GM21786 (cell line): ENCODE measurements at regions not wholly inside any gene's neighbourhood (a gene's known extent, or its start where the extent isn't known, plus 50 kb on each side); places are given as distances from the start of the nearest gene placed in this dataset.
"Not testable (repeated sequence)": the region's sequence is repeated elsewhere in the genome, so short reads cannot be mapped to it uniquely, and the experiment has no call there.

Experiments
- ATAC-seq: cut with Tn5 transposase; IDR thresholded peaks from one replicate; pipeline ENCODE4 v1.9.1; 2021; ENCODE audit not compliant: unreplicated experiment

DNA sequence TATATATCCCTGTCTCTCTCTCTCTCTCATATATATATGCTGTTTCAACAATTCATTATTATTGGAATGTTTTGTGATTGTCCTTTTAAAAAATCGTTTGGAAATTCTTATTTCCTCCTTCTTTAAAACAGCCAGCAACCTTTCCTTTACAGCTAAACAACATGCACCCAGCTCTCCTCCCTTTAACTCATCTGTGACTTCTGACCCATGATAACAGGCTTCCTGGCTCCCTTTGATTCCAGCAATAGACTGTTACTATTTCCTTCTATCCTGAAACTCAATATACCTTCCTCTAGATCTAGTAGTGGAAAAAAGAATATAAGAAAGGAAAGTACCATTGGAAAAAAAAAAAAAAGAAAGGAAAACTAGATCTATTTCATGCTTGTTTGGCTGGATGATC, 254.7 kb upstream of the RGMB start:
- no peak for ATAC-seq

DNA sequence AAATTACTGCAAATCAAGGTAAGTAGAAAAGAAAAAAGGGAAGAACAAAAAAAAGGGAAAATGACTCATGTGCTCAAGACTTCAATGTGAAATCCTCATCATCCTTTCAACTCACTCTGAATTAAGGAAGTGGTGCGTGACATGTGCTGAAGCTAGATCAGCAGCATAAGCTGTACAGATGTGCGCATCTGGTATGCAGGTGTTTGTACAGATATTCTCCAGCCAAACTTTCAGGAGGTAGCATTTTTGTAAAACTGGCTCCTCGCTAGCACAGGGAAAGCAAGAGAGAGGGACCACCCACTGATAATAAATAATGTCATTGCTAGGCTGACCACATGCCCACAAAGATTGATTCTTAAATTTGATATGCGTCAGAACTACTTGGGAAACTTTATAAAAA, 253.9 kb upstream of the RGMB start:
- ATAC-seq: no peak

DNA sequence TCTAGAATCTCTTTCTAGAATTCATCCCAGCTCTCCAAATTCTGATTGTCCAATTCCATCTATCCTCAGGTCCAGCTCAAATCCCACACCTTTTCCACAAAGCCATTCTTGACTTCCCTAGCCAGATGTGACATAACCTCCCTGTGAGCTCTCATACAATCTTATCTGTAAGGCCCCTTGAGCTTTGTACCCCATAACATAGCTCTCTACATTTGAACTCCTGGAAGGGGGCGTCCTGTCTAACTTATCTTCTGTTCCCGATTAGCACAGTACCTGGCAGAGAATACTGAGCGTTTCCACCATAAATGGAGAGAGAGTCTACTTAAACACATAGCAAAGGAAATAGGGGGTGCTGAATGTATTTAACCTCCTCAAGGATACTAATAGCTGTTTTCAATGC, 251.6 kb upstream of the RGMB start:
- ATAC-seq: no peak

DNA sequence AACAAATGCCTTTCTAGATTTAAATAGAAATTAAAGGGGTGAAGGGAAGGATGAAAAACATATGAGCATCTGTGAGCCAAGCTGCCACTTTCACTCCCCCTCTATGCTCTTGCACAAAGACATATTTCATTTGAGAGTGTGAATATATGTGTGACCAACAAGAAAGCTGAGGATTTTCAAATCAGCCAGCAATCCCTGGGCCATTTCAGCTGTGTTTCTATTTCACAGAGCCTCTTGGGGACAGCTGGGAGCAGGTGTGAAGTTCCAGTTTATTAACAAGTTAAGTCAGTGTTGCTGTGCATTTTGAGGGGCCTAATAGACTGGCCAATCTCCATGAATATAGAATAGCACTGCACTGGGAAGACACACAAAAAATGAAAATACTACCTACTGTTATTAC, 248.7 kb upstream of the RGMB start:
- ATAC-seq: no peak

DNA sequence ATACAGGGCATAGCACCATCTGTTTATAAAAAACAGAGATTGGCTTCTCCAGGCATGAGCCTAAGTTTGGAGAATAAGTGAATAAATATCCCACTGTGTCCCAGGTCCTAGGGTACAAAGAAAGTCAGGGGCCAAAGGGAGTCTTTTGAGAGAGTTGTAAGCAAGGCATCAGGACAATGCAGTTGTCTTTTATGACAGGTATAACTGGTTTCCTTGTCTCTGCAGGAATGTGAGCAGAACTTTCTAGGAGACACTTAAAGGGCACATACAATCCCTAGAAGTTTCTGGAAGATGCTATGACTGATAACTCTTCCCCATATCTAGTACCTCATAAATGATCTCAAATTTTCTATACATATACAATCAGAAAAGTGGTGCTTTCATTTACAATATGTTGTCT, 245.6 kb upstream of the RGMB start:
- ATAC-seq: no peak

DNA sequence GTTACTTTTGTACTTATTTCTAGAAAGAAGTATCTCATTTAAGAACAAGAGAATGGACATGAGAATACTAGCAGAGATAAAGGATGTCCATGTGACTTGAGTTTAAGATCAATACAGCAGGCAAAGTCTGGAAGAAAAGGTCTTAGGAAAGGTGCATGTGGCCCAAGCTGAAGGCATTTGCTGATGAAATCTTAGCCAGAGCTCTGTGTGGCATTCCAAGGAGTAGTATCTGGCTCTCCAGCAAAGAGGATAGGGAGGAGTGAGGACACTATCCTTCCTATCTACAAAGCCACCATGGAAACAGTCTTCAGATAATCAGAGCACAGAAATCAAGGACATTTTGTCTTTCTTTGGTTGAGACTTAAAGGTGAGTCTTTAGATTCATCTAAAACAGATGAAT, 244.1 kb upstream of the RGMB start:
- no peak for ATAC-seq

DNA sequence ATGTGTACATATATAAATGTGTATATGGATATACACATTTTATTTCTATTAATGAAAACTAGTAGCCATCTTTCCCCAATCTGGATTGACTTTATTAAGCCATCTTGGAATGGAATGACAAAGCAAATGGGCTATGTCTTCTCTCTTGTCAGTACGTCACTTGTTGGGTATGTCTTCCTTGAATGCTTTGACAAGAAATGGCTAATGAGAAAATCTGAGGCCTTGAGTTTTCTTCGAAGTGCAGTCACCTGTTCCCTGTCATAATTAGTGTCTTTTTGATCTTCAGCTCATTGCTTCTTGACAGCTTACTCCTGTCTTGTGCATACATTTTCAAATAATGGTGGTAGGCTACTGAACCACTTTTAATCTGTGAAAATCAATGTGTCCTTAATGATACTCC, 243.2 kb upstream of the RGMB start:
- ATAC-seq: no peak

DNA sequence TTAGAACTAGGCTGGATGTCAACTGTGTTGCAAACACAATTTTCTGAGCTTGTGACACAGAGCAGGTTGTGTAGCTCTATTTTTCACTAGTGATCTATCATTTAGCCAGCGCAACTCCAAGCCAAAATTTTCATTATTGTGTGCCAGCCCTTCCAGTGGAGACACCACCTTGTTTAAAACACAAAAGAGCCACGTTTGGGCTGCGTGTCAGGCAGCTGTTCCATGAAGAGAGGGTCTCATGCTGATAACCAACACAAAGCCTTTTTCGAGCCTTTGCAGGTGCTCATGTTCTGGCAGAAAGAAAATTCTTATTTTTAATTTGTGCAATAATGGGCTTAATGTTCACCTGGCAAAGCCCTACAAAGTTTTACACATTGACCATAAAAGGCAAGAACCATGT, 237.6 kb upstream of the RGMB start:
- no peak for ATAC-seq

DNA sequence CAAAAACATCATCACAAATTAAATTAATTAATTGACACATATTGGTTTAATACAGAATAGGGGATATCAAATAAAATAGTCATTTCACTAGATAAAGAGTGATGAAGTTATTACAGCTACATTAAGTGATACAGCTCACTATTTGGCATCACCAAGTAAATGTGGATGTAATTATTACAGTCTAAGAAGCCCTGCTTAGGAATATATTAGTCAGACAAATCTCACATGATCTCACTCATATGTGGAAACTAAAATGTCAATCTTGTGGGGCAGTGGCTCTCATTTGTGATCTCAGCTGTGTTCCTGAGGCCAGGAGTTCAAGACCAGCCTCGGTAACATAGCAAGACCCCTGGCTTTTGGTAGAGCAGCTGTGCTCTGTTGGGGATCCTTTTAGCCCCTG, 233.4 kb upstream of the RGMB start:
- no peak for ATAC-seq

DNA sequence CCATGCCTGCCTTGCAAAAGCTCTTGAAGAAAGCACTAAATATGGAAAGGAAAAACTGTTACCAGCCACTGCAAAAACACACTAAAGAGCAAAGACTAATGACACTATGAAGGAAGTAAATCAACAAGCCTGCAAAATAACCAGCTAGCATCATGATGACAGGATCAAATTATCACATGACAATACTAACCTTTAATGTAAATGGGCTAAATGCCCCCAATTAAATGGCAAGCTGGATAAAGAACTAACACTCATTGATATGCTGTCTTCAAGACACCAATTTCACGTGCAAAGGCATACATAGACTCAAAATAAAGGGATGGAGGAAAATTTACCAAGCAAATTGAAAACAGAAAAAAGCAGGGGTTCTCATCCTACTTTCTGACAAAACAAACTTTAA, 231.8 kb upstream of the RGMB start:
- ATAC-seq: no peak

DNA sequence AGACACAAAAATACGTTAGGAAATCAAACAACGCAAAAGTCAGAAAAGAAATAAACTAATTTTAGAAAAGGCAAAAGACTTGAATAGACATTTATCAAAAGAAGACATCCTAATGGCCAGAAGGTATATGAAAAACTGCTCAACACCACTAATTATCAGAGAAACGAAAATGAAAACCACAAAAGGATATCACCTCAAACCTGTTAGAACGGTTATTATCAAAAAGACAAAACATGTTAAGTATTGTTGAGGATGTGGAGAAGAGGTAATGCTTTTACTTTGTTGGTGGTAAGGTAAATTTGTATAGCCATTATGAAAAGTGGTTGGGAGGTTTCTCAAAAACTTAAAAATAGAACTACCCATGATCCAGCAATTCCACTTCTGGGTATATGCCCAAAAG, 230.0 kb upstream of the RGMB start:
- ATAC-seq: no peak

DNA sequence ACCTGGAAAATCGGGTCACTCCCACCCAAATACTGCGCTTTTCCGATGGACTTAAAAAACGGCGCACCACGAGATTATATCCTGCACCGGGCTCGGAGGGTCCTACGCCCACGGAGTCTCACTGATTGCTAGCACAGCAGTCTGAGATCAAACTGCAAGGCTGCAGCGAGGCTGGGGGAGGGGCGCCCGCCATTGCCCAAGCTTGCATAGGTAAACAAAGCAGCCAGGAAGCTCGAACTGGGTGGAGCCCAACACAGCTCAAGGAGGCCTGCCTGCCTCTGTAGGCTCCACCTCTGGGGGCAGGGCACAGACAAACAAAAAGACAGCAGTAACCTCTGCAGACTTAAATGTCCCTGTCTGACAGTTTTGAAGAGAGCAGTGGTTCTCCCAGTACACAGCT, 226.5 kb upstream of the RGMB start:
- not testable (repeated sequence) for ATAC-seq

DNA sequence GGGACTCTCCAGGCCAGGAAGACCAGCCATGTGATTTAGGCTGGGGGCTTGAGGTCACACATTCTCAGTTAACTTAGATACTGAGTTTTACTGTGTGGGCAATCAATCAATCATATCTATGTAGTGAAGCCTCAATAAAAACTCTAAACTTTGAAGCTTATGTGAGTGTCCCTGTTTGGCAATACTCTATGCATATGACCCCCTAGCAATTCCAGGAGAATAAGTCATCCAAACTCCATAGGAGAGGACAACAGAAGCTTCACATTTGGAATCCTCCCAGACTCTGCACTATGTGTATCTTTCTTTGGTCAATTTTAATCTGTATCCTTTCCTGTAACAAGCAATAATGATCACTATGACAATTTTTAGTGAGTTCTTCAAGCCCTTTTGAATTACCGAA, 216.8 kb upstream of the RGMB start:
- ATAC-seq: no peak

DNA sequence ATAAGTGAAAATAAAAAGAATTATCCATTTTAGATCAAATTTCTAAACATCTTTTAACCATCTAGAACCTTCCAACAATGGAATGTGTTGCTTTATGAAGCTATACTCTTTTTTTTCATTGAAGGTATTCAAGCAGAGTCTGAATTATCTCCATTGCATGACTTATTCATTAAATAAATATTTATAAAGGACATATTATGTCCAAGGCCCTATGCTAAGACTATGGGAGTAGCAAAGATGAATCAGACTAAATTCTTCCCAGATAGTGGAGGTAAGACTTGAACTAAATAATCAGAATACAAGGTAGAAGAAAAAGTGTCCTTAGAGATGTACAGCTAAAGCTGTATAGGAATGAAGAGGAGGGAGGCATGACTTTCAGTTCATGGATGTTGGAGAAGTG, 215.5 kb upstream of the RGMB start:
- ATAC-seq: no peak

DNA sequence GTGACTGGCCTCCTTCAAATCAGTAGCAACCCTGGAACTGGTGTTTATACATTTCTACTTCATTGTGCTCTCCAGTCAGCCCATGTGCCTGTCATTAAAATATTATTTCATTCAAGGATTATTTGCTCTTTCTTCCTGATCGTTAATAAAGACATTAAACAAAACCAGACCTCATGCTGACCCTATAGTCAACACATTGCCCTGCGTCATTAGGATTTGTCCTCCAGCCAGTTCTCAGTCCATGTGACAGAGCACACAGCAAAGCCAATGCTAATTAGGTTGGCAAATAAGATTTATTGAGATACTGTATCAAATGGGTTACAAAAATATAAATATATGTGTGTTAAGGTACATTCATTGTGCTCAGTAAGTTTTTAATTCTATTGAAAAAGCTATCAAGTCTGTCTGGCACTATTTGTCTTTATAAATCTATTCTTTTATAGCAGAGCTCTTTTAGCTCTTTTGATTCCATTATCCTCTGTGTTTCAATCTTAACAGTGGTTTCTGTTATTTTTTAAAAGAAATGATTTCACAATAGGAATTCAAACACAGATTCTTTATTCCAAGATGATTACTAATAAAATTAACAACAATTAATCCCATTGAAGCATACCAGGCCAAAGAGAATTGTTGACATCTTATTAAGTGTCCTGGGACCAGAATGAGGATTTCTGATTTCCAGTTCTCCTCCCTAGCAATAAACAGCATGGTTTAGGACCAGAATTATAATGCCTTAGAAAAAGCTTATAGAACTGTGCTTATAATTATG, 209.4 kb upstream of the RGMB start:
- ATAC-seq: no peak

DNA sequence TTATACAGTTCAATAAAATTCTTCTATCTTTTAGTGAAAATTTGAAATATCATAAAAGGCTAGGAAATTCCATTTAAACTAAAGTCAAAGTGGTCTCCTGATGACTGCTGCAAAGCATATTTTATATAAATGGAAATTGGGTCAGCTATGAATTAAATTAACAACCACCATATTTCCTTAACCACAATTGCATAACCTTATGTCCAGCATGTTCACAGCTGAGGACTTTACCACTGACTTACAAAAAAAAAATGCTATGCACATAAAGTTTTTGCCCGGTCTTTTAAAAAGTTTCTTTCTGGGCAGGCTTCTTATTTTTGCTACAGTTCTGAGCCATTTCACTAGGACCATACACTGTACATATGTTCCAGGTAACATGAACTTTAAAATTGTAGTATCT, 208.6 kb upstream of the RGMB start:
- no peak for ATAC-seq

DNA sequence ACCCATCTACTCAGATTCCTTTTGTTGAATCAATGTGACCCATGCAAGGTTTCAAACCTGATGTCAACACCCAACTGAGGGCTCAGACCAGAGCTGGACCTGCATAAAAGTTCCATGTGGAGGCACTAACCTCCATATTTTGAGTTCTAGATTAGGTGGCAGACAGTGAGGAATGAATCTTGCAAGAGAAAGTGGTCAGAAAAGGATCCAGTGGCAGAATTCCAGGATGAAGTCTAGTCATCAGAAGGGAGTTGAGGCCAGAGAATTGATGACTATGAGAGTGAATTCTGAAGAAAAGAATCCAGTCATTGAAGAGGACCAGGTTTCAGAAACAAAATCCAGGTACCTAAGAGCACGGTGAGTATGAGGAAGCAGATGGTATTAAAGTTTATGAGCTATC, 205.1 kb upstream of the RGMB start:
- no peak for ATAC-seq

DNA sequence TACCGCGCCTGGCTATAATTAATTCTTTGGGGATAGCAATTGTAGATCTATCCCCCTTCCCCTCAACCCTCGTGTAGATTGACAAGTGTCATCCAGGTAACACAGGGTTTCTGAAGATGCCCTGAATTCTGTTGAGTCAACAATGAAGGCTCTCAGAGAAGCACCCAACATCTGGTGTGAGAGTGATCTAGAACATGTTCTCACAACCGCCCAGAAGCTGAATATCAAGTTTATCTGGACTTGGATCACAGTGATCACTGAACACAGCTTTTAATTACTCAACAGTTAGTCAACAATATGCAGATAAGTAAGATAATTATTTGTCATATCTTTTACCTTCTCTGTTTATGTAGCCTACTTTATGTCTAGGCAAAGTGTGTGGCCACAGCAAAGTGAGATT, 204.2 kb upstream of the RGMB start:
- no peak for ATAC-seq

DNA sequence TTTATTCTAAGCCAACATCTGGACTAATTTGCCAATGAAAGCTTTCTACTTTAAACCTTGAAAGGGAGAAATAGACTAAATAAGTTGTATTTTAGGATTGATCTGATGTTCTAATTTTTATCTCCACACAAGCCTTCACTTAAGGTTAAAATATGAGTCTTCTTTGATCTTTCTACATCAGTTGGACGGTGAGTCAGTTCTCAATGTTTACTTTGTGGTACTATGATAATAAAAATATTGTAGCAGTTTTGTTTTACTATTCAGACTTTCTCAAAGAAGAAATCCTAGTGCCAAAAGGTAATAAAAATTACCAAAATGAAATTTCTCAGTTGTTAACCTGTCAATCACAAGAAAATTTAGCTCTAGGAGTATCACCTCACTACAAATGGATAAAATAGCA, 203.5 kb upstream of the RGMB start:
- ATAC-seq: no peak

DNA sequence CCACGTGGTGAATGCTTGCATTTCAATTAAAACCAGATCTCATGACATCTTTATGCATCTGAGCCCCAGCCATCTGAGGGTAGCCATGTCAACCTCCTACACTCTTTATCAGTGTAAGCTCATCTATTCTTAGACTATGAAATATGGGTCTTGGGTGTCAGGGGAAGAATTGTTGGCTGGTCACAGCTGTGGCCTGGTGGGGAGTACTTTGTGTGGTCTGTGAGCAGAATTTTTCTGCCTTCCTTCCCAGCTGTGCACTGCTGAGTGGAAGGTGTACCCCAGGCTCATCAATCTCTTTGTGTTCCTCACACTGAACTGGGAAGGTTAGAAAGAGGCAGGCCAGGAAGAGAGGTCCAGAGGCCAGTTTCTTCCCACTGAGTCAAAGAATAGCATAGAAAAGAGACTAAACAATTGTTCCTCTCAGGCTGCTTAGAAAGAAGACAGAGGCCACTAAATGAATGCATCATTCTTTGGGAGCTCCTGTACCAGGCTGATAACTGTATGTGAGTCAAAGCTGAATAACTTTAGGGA, 202.7 kb upstream of the RGMB start:
- no peak for ATAC-seq

DNA sequence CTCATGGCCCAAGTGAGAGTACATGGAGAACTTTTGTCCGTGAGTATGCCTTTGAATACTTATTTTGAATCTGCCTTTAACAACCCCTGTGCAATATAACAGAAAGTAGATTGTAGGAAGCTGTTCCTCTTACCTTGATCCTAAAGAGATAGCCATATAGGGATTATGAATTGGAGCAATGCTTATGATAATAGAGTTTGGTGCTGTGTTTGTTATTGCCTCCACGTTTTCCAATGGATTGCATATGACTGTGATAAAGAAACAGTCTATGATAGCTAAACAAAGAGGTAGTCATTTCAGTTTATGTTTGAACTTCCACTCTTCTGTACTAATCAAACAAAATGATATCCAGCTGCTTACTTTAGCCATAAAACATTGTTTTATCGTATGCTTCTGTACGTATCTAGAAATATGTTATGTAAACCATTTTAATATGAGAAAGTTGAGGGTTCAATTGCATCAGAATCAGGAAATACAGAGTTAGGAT, 199.6 kb upstream of the RGMB start:
- no peak for ATAC-seq

DNA sequence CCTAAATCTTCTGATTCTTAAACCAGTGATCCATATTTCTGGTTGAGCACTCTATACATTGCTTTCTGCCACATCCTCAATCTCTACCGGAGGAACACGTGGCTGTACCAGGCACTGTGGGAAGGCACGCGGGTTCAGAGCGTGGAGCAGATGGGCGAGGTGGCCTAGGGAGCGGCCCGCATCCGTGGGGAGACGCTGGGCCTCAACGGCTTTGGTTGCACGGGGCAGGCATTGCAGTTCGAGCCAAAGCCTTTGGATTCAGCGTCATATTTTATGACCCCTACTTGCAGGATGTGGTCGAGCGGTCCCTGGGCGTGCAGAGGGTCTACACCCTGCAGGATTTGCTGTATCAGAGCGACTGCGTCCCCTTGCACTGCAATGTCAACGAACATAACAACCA, 197.2 kb upstream of the RGMB start:
- ATAC-seq: no peak

DNA sequence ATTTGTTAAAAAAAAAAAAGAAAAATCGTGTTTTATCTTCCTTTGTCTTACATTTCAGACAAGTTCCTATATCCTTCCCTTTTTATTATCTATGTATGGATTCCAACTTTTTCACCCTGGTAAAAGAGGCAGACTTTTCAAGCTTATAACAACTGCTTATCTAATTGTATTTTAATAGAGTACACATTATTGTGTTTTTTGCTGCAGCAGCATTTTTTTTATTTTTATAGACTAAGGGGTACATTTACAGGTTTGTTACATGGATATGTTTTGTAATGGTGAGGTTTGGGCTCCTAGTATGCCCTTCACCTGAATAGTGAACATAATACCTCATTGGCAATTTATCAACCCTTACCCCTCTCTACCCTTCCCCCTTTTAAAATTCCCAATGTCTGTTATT, 195.0 kb upstream of the RGMB start:
- no peak for ATAC-seq
